ENCODE measurements at regions not wholly inside any gene's neighbourhood (a gene's known extent, or its start where the extent isn't known, plus 50 kb on each side); places are given as distances from the start of the nearest gene placed in this dataset.

GRCh38 chr16:59683709-59684108, 949.6 kb upstream of the GOT2 start:
- no peaks in the 10 kb centered on the region for H3K27me3 ChIP-seq (replicated peaks in 1 of 7)
- intact Hi-C loops (cut with DNase I; ENCODE audit: low total_unique reads), result no loop called here
- peaks cover 0 to 41% (median 20%) of the 10 kb centered on the region in 8 donors for H3K9me3 ChIP-seq
- H3K27ac ChIP-seq, result no peak overlapping the region
- WGBS, 5 donors, result 61 to 86% (median 81%) methylated on average over 1 of the region's 1 CpG
- H3K36me3 ChIP-seq, result no peaks in the 10 kb centered on the region
- DNase-seq, result no peak
- no peak overlapping the region for H3K4me3 ChIP-seq
- TF ChIP-seq POLR2AphosphoS5 (IDR thresholded peaks at IDR 0.05), result no peak
- no peaks in the 10 kb centered on the region for H3K4me1 ChIP-seq

DNA sequence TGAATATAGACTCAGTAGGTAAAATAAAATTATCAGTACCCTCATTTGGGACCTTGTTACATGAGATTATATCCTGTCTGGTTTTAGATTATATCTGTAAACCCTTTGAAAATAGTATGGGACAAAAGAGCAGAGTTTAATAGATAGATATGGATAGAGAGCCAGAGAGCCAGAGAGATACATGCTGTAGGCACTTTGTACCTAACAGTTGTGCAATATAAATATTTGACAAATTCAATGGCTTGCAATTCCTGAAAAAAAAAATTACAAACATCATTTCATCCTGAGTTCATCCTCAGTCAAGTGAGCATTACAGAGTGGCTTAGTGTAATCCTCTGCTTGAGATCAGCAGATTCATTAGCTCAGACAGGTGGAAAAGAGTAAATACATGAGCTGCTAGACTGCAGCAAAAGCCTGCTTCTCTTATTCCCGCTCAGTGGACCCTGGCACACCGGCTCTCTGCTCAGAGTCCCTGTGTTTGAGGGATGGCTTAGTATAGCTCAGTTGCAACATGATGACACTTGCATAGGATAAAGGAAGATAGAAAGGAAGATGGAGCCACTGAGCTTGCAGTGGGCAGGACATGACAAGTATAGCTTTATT, 931.6 kb upstream of the GOT2 start:
- no peak overlapping the region for H3K4me3 ChIP-seq
- H3K36me3 ChIP-seq, result no peaks in the 10 kb centered on the region
- H3K9me3 ChIP-seq, result peaks cover 0 to 19% (median 5%) of the 10 kb centered on the region in 8 donors
- no peak overlapping the region for H3K27ac ChIP-seq
- H3K4me1 ChIP-seq, result no peaks in the 10 kb centered on the region
- no peak for DNase-seq
- intact Hi-C loops (cut with DNase I; ENCODE audit: low total_unique reads), result no loop called here
- TF ChIP-seq POLR2AphosphoS5 (IDR thresholded peaks at IDR 0.05), result no peak
- no peak for TF ChIP-seq CTCF (IDR thresholded peaks at IDR 0.05 in 8 of 11, conservative IDR thresholded peaks at IDR 0.05 in 3 of 11)
- no peak for TF ChIP-seq POLR2A (IDR thresholded peaks at IDR 0.05)
- no peaks in the 10 kb centered on the region for H3K27me3 ChIP-seq (replicated peaks in 1 of 7)
- 85 to 100% (median 96%) methylated on average over 2 of the region's 2 CpGs for WGBS, 5 donors

- intact Hi-C loops (cut with DNase I; ENCODE audit: low total_unique reads), result no loop called here
- Histone ChIP-seq H3K9me3 (peaks cover 0 to 5% (median 2%) of the 10 kb centered on the region in 8 donors), H3K27ac (no peak overlapping the region), H3K27me3 (replicated peaks in 1 of 7) (no peaks in the 10 kb centered on the region), H3K4me3 (no peak overlapping the region), H3K36me3 (no peaks in the 10 kb centered on the region), H3K4me1 (no peaks in the 10 kb centered on the region)
- no peak for DNase-seq
- TF ChIP-seq CTCF (IDR thresholded peaks at IDR 0.05 in 8 of 11, conservative IDR thresholded peaks at IDR 0.05 in 3 of 11) (no peak), POLR2A (IDR thresholded peaks at IDR 0.05) (no peak), POLR2AphosphoS5 (IDR thresholded peaks at IDR 0.05) (no peak)
- 73 to 92% (median 84%) methylated on average over 3 of the region's 3 CpGs for WGBS, 5 donors
Measured at GRCh38 chr16:59658572-59658971, 924.5 kb upstream of the GOT2 start.

- intact Hi-C loops (cut with DNase I; ENCODE audit: low total_unique reads), result no loop called here
- Histone ChIP-seq H3K9me3 (peaks cover 0 to 24% (median 10%) of the 10 kb centered on the region in 8 donors), H3K27me3 (replicated peaks in 1 of 7) (no peaks in the 10 kb centered on the region), H3K27ac (no peak overlapping the region), H3K4me3 (no peak overlapping the region), H3K4me1 (no peaks in the 10 kb centered on the region), H3K36me3 (no peaks in the 10 kb centered on the region)
- TF ChIP-seq POLR2A (IDR thresholded peaks at IDR 0.05), result no peak
- no peak for TF ChIP-seq POLR2AphosphoS5 (IDR thresholded peaks at IDR 0.05)
- TF ChIP-seq CTCF (IDR thresholded peaks at IDR 0.05 in 8 of 11, conservative IDR thresholded peaks at IDR 0.05 in 3 of 11), result no peak
- 83 to 92% (median 88%) methylated on average over 2 of the region's 2 CpGs for WGBS, 5 donors
- no peak for DNase-seq
Measured at GRCh38 chr16:59655031-59655430, 920.9 kb upstream of the GOT2 start.

- no peaks in the 10 kb centered on the region for H3K27me3 ChIP-seq (replicated peaks in 1 of 7)
- DNase-seq, result no peak
- TF ChIP-seq POLR2A (IDR thresholded peaks at IDR 0.05) (no peak), POLR2AphosphoS5 (IDR thresholded peaks at IDR 0.05) (no peak), CTCF (IDR thresholded peaks at IDR 0.05 in 8 of 11, conservative IDR thresholded peaks at IDR 0.05 in 3 of 11) (no peak)
- WGBS, 5 donors, result 68 to 88% (median 81%) methylated on average over 1 of the region's 1 CpG
- H3K36me3 ChIP-seq, result no peaks in the 10 kb centered on the region
- intact Hi-C loops (cut with DNase I; ENCODE audit: low total_unique reads), result no loop called here
- H3K27ac ChIP-seq, result no peak overlapping the region
- no peak overlapping the region for H3K4me3 ChIP-seq
- H3K4me1 ChIP-seq, result no peaks in the 10 kb centered on the region
- H3K9me3 ChIP-seq, result peaks cover 0 to 28% (median 15%) of the 10 kb centered on the region in 8 donors
Measured at GRCh38 chr16:59654455-59654854, 920.3 kb upstream of the GOT2 start.
